ENCODE measurements at regions not wholly inside any gene's neighbourhood (a gene's known extent, or its start where the extent isn't known, plus 50 kb on each side); places are given as distances from the start of the nearest gene placed in this dataset.

GRCh38 chr4:95980877-95981360 lies 141.0 kb downstream of the PDHA2 start:
- H3K27me3 ChIP-seq (ENCODE audit: insufficient read depth, low read length, poor library complexity, severe bottlenecking), result no peaks in the 10 kb centered on the region
- Mint-ChIP-seq H3K4me1 (no peaks in the 10 kb centered on the region), H3K9me3 (peaks cover 0 to 19% (median 7%) of the 10 kb centered on the region in 5 donors), H3K27me3 (no peaks in the 10 kb centered on the region), H3K27ac (no peak overlapping the region), H3K4me3 (no peak overlapping the region), H3K36me3 (peaks cover 0 to 5% (median 0%) of the 10 kb centered on the region in 3 donors)
- H3K36me3 ChIP-seq (ENCODE audit: insufficient read depth, low read length), result no peaks in the 10 kb centered on the region
- no peak overlapping the region for H3K4me3 ChIP-seq (ENCODE audit: low read length)
- H3K27ac ChIP-seq (ENCODE audit: low read depth, low read length), result no peak overlapping the region
- no peaks in the 10 kb centered on the region for H3K9me3 ChIP-seq (ENCODE audit: low read length)
- CTCF ChIA-PET, result no interaction called here
- POLR2A ChIA-PET, result no interaction called here
- no peak for DNase-seq
- H3K4me1 ChIP-seq (ENCODE audit: insufficient read depth, low read length), result no peaks in the 10 kb centered on the region

GRCh38 chr4:95981591-95981990 lies 141.7 kb downstream of the PDHA2 start:
- H3K9me3 Mint-ChIP-seq, result peaks cover 0 to 19% (median 7%) of the 10 kb centered on the region in 5 donors
- peaks cover 0 to 5% (median 0%) of the 10 kb centered on the region in 3 donors for H3K36me3 Mint-ChIP-seq
- Histone ChIP-seq H3K4me1 (ENCODE audit: insufficient read depth, low read length) (no peaks in the 10 kb centered on the region), H3K27me3 (ENCODE audit: insufficient read depth, low read length, poor library complexity, severe bottlenecking) (no peaks in the 10 kb centered on the region), H3K4me3 (ENCODE audit: low read length) (no peak overlapping the region), H3K9me3 (ENCODE audit: low read length) (no peaks in the 10 kb centered on the region), H3K36me3 (ENCODE audit: insufficient read depth, low read length) (no peaks in the 10 kb centered on the region), H3K27ac (ENCODE audit: low read depth, low read length) (no peak overlapping the region)
- ChIA-PET CTCF (no interaction called here), POLR2A (no interaction called here)
- no peaks in the 10 kb centered on the region for H3K4me1 Mint-ChIP-seq
- no peak overlapping the region for H3K27ac Mint-ChIP-seq
- DNase-seq, result no peak
- no peaks in the 10 kb centered on the region for H3K27me3 Mint-ChIP-seq
- H3K4me3 Mint-ChIP-seq, result no peak overlapping the region

GRCh38 chr4:95982516-95982915 lies 142.6 kb downstream of the PDHA2 start:
- CTCF ChIA-PET, result no interaction called here
- Histone ChIP-seq H3K27ac (ENCODE audit: low read depth, low read length) (no peak overlapping the region), H3K36me3 (ENCODE audit: insufficient read depth, low read length) (no peaks in the 10 kb centered on the region), H3K4me1 (ENCODE audit: insufficient read depth, low read length) (no peaks in the 10 kb centered on the region), H3K4me3 (ENCODE audit: low read length) (no peak overlapping the region), H3K27me3 (ENCODE audit: insufficient read depth, low read length, poor library complexity, severe bottlenecking) (no peaks in the 10 kb centered on the region), H3K9me3 (ENCODE audit: low read length) (no peaks in the 10 kb centered on the region)
- Mint-ChIP-seq H3K27ac (no peak overlapping the region), H3K27me3 (no peaks in the 10 kb centered on the region), H3K4me1 (no peaks in the 10 kb centered on the region), H3K4me3 (no peak overlapping the region), H3K9me3 (peaks cover 0 to 17% (median 7%) of the 10 kb centered on the region in 5 donors), H3K36me3 (peaks cover 0 to 5% (median 0%) of the 10 kb centered on the region in 3 donors)
- POLR2A ChIA-PET, result no interaction called here
- no peak for DNase-seq

- Histone ChIP-seq H3K4me1 (ENCODE audit: insufficient read depth, low read length) (no peaks in the 10 kb centered on the region), H3K36me3 (ENCODE audit: insufficient read depth, low read length) (no peaks in the 10 kb centered on the region), H3K9me3 (ENCODE audit: low read length) (no peaks in the 10 kb centered on the region), H3K27me3 (ENCODE audit: insufficient read depth, low read length, poor library complexity, severe bottlenecking) (no peaks in the 10 kb centered on the region), H3K27ac (ENCODE audit: low read depth, low read length) (no peak overlapping the region), H3K4me3 (ENCODE audit: low read length) (no peak overlapping the region)
- Mint-ChIP-seq H3K27me3 (no peaks in the 10 kb centered on the region), H3K4me1 (no peaks in the 10 kb centered on the region), H3K27ac (no peak overlapping the region), H3K4me3 (no peak overlapping the region), H3K9me3 (peaks cover 0 to 17% (median 7%) of the 10 kb centered on the region in 5 donors), H3K36me3 (peaks cover 0 to 5% (median 0%) of the 10 kb centered on the region in 3 donors)
- no peak for DNase-seq
- POLR2A ChIA-PET, result no interaction called here
- CTCF ChIA-PET, result no interaction called here
These were observed 144.2 kb downstream of the PDHA2 start for GRCh38 chr4:95984081-95984480.

- no peak for DNase-seq
- ChIA-PET CTCF (no interaction called here), POLR2A (no interaction called here)
- Mint-ChIP-seq H3K4me1 (no peaks in the 10 kb centered on the region), H3K9me3 (peaks cover 0 to 10% (median 0%) of the 10 kb centered on the region in 5 donors), H3K4me3 (no peak overlapping the region), H3K27me3 (no peaks in the 10 kb centered on the region), H3K36me3 (no peaks in the 10 kb centered on the region), H3K27ac (no peak overlapping the region)
- Histone ChIP-seq H3K9me3 (ENCODE audit: low read length) (no peaks in the 10 kb centered on the region), H3K4me3 (ENCODE audit: low read length) (no peak overlapping the region), H3K36me3 (ENCODE audit: insufficient read depth, low read length) (no peaks in the 10 kb centered on the region), H3K27me3 (ENCODE audit: insufficient read depth, low read length, poor library complexity, severe bottlenecking) (no peaks in the 10 kb centered on the region), H3K27ac (ENCODE audit: low read depth, low read length) (no peak overlapping the region), H3K4me1 (ENCODE audit: insufficient read depth, low read length) (no peaks in the 10 kb centered on the region)
These were observed 145.2 kb downstream of the PDHA2 start for GRCh38 chr4:95985051-95985450.

- Mint-ChIP-seq H3K27ac (no peak overlapping the region), H3K4me3 (no peak overlapping the region), H3K4me1 (no peaks in the 10 kb centered on the region), H3K27me3 (no peaks in the 10 kb centered on the region), H3K36me3 (no peaks in the 10 kb centered on the region), H3K9me3 (peaks cover 0 to 12% (median 2%) of the 10 kb centered on the region in 5 donors)
- CTCF ChIA-PET, result no interaction called here
- Histone ChIP-seq H3K27me3 (ENCODE audit: insufficient read depth, low read length, poor library complexity, severe bottlenecking) (no peaks in the 10 kb centered on the region), H3K9me3 (ENCODE audit: low read length) (no peaks in the 10 kb centered on the region), H3K27ac (ENCODE audit: low read depth, low read length) (no peak overlapping the region), H3K4me1 (ENCODE audit: insufficient read depth, low read length) (no peaks in the 10 kb centered on the region), H3K36me3 (ENCODE audit: insufficient read depth, low read length) (no peaks in the 10 kb centered on the region), H3K4me3 (ENCODE audit: low read length) (no peak overlapping the region)
- POLR2A ChIA-PET, result no interaction called here
- no peak for DNase-seq
These were observed 146.1 kb downstream of the PDHA2 start for GRCh38 chr4:95985791-95986550.

GRCh38 chr4:95987851-95988250 lies 148.0 kb downstream of the PDHA2 start:
- Histone ChIP-seq H3K36me3 (ENCODE audit: insufficient read depth, low read length) (no peaks in the 10 kb centered on the region), H3K27ac (ENCODE audit: low read depth, low read length) (no peak overlapping the region), H3K9me3 (ENCODE audit: low read length) (no peaks in the 10 kb centered on the region), H3K27me3 (ENCODE audit: insufficient read depth, low read length, poor library complexity, severe bottlenecking) (no peaks in the 10 kb centered on the region), H3K4me3 (ENCODE audit: low read length) (no peak overlapping the region), H3K4me1 (ENCODE audit: insufficient read depth, low read length) (no peaks in the 10 kb centered on the region)
- Mint-ChIP-seq H3K27me3 (no peaks in the 10 kb centered on the region), H3K27ac (no peak overlapping the region), H3K36me3 (no peaks in the 10 kb centered on the region), H3K9me3 (peaks cover 2 to 10% (median 6%) of the 10 kb centered on the region in 5 donors), H3K4me1 (no peaks in the 10 kb centered on the region), H3K4me3 (no peak overlapping the region)
- ChIA-PET POLR2A (no interaction called here), CTCF (no interaction called here)
- DNase-seq, result no peak

- Mint-ChIP-seq H3K27ac (no peak overlapping the region), H3K4me1 (no peaks in the 10 kb centered on the region), H3K9me3 (peaks cover 0 to 9% (median 0%) of the 10 kb centered on the region in 5 donors), H3K4me3 (no peak overlapping the region), H3K36me3 (no peaks in the 10 kb centered on the region), H3K27me3 (no peaks in the 10 kb centered on the region)
- Histone ChIP-seq H3K36me3 (ENCODE audit: insufficient read depth, low read length) (no peaks in the 10 kb centered on the region), H3K27me3 (ENCODE audit: insufficient read depth, low read length, poor library complexity, severe bottlenecking) (no peaks in the 10 kb centered on the region), H3K4me3 (ENCODE audit: low read length) (no peak overlapping the region), H3K4me1 (ENCODE audit: insufficient read depth, low read length) (no peaks in the 10 kb centered on the region), H3K9me3 (ENCODE audit: low read length) (no peaks in the 10 kb centered on the region), H3K27ac (ENCODE audit: low read depth, low read length) (no peak overlapping the region)
- CTCF ChIA-PET, result no interaction called here
- POLR2A ChIA-PET, result no interaction called here
- DNase-seq, result no peak
These were observed 158.4 kb downstream of the PDHA2 start for GRCh38 chr4:95998311-95998710.

All from CD8-positive, alpha-beta memory T cell (primary cell).